Fibroblast of gingiva (primary cell): ENCODE measurements at regions not wholly inside any gene's neighbourhood (a gene's known extent, or its start where the extent isn't known, plus 50 kb on each side); places are given as distances from the start of the nearest gene placed in this dataset.
"Not testable (repeated sequence)": the region's sequence is repeated elsewhere in the genome, so short reads cannot be mapped to it uniquely, and the experiment has no call there.

Source experiments
- DNase-seq: peaks from one replicate; pipeline ENCODE4 v3.0.0-alpha.2; 2011; ENCODE audit warnings: low read depth

DNA sequence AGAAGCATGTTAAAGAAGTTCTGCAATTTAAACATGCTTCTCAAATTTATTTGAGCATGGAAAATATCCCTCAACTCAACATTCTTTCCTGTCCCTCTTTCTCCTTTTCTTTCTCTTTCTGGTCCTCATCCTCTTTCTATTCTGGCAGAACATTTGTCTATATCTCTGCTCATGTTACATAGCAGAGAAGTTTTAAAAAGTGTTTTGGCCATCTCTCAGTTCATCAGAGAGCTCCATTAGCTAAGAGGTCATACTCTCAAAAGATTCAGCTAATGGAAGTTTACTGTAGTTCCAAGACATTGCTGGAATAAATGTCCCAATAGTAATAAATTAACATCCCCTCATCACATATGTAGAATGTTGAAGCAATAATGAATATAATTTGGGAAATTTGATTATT lies 53.5 kb downstream of the XCL2 start:
- DNase-seq, result no peak

- peak; percentile 69 for DNase-seq
Observed at GRCh38 chr1:168488138-168488537, 55.7 kb downstream of the XCL2 start.

DNA sequence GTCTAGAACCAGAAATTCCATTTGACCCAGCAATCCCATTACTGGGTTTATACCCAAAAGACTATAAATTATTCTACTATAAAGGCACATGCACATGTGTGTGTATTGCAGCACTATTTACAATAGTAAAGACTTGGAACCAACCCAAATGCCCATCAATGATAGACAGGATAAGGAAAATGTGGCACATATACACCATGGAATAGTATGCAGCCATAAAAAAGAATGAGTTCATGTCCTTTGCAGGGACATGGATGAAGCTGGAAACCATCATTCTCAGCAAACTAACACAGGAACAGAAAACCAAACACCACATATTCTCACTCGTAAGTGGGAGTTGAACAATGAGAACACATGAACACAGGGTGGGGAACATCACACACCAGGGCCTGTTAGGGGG lies 57.0 kb downstream of the XCL2 start:
- not testable (repeated sequence) for DNase-seq

- peak; percentile 35 for DNase-seq
Observed at GRCh38 chr1:168485048-168485447, 58.7 kb downstream of the XCL2 start.

GRCh38 chr1:168484083-168484482 lies 59.7 kb downstream of the XCL2 start:
- DNase-seq, result no peak

DNA sequence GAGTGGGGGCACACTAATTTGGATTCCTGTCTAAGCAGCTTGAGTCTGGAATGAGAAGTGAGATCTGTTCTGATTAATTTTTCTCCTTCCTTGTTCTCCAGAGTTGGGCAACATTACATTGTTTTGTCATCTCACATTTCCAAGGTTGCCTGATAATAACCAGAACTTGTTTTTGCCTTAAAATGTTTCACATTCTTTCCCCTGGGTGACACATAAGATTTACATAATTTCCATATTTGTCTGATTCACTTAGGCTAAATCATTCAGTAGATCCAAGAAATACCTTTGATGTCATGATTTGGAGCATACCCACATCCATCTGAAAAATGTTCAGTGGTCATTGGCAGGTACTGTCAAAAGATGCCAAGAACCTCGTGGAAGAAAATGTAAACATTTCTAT lies 60.3 kb downstream of the XCL2 start:
- peak; percentile 75 for DNase-seq

DNA sequence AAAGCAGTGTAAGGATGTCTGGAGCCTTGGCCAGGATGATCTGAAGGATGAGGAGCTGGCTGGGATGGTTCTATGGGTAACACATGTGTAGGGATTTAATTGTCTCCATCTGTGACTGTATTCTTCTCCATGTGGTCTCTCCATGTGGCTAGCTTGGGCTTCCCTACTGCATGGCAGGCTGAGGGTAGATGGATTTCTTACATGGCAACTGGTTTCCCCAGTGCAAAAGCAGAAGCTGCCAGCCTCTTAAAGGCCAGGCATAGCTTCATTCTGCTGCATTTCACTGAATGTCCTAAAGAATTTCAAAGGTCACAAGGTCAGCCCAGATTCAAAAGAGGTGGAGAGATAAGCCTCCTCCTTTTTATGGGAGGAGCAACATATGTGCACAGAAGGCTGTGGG lies 61.7 kb downstream of the XCL2 start:
- DNase-seq, result no peak

DNA sequence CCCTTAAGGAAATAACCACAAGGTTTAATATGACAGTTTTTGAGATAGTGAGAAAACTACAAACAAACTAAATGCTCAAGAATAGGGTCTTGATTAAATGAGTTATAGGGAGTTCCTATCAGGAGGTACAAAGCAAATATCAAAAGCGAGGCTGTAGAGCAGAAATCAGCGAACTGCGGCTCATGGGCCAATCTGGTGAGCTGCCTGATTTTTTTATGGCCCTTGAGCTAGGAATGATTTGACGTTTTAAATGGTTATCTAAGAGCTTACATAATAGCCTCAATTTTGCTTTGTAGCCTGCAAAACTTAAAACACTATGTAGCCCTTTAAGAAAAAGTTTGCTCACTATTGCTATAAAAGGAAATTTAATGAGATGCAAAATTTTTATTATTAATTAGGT lies 62.2 kb downstream of the XCL2 start:
- DNase-seq, result no peak

- DNase-seq, result no peak
Observed at GRCh38 chr1:168480997-168481396, 62.8 kb downstream of the XCL2 start.

DNA sequence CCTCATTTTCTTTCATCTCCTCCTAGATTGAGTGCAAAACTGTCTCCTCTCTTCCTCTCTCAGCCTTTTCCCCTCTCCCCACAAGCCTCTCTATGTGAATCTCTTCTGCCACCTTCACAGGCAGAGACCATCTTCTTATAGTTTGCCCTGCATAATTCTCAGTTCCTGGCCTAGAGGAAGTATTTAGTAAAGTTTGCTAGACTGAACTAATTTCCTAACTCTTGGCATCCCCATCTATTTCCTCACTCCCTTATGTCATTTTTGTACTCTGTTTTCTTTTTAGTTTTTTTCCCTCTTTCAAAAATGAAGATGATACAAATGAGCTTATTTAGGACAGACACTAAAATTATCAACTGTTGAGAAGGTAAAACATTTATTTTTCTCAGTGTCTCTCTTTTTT lies 66.0 kb downstream of the XCL2 start:
- DNase-seq, result peak; percentile 46

- no peak for DNase-seq
Observed at GRCh38 chr1:168476588-168477385, 67.0 kb downstream of the XCL2 start.

DNA sequence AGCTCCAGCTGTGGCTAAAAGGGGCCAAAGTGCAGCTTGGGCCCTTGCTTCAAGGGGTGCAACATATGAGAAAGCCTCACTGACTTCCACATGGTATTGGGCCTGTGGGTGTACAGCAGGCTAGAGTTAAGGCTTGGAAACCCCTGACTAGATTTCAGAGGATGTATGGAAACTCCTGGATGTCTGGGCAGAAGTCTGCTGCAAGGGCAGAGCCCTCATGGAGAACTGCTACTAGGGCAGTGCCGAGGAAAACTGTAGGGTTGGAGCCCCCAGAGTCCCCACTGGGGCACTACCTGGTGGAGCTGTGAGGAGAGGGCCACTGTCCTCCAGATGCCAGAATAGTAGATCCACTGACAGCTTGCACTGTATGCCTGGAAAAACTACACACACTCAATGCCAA lies 69.5 kb downstream of the XCL2 start:
- no peak for DNase-seq

DNA sequence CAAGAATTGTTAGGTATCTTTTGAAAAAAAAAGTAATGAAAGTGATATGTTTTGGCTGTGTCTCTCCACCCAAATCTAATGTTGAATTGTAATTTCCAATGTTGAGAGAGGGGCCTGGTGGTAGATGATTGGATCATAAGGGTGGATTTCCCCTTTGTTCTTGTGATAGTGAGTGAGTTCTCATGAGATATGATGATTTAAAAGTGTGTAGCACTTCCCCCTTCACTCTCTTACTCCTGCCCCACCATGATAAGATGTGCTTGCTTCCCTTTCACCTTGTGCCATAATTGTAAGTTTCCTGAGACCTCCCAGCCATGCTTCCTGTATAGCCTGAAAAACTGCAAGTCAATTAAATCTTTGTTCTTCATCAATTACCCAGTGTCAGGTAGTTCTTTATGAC lies 70.7 kb downstream of the XCL2 start:
- DNase-seq, result no peak

GRCh38 chr1:168472223-168472622 lies 71.6 kb downstream of the XCL2 start:
- DNase-seq, result no peak

DNA sequence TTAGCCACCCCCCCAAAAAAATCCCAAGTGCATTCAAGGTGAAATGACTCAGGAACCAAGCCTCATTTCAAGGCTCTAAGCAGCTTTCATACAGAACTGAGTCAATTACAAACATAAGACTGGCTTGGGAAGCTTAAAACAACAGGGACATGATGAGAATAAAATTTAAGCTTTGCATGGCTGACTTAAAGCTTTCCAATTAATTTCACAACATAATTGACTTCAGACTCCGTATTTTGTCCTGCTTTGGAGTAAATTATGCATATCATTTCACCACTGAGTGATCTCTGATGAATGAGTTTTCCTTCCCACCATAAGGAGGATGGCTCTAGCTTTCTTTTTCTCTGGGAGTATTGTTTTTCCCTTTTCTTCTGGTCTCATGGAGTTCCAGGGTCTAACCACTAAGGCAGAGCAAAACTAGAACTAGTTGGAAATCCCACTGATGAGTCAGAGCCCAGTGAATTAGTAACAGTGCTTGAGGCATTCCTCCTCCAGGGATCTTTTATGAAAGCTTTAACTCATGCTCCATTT lies 72.8 kb downstream of the XCL2 start:
- peak; percentile 87 for DNase-seq

DNA sequence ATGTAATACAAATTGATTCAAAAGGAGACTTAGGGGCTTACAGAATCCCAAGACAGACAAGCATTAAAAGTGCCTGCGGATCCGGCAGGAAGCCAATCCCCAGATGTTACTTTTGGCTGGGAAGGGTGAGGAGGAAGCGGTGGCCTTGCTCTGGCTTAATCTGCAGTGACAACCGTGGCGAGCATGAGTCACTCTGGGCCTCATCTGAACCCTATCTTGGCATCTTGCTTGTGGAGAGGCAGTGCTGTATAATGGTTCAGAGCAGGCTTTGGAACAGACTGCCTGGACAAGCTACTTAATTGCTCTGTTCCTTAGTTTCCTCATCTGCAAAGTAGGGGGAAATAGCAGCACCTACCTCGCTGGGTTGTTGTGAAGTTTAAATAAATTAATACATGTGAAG lies 74.1 kb downstream of the XCL2 start:
- DNase-seq, result peak; percentile 91

- no peak for DNase-seq
Observed at GRCh38 chr1:168468822-168469221, 75.0 kb downstream of the XCL2 start.

GRCh38 chr1:168468042-168468809 lies 75.6 kb downstream of the XCL2 start:
- DNase-seq, result peak; percentile 43

DNA sequence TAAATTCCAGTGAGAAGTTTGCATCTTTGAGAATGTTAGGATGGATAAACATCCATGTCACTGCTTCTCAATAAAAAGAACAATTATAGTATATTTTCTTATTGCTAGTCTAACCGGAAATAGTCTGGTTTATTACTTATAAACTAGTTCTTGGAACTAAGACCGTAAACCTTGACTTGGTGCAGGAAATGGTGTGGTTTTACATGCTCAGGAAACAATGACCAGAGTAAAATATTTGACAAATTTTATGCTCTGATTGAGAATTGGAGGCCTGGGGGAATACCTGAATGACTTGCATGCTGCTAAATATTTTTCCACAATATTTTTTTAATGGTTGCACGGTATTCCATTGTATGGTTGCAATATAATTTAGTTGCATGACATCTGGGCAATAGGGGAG lies 76.3 kb downstream of the XCL2 start:
- no peak for DNase-seq

DNA sequence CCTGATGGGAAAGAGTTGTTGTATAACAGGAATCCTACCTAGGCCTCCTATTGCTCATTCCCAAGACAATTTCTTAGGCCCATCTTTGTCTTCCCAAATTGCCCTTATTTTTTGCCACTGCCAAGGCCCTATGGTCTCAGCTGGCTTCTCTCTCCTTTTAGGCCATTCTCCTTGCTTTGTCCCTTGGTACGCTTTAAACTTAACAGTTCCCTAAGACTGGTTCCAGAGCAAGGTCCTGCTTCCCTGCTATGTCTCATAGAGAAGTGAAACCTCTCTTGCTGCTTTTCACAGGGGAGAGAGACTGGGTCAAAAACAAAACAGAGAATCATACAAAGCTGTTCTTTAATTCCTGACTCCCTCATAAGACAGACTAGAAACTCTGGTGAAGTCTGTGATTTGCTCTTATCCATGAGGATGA lies 77.1 kb downstream of the XCL2 start:
- DNase-seq, result no peak

DNA sequence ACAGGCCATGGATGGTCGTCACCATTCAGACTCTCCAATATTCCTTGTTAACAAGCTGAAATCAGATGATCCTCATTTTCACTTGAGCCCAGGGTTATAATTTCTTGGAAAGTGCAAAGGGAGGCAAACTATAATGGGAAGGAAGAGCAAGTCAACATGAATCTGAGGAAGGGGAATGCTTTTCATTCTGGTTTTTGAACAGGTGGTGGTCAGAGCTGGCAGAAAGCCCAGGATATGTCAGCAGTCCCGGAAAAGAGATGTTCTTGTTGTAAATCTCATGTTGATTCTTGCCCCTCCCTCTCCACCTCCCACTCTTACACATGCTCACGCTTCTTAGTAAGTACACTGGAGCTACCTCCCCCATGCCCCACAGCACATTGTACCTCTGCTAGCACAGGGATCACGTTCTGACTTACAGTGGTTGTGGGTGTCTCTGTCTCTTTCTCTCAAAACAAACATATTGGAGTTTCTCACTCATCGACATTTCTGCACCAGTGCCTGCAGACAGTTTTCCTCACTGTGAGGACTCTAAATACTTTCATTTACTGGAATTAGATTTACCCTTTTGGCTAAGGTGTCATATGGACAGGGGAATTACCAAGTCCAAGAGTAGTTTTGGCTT lies 77.6 kb downstream of the XCL2 start:
- no peak for DNase-seq

GRCh38 chr1:168461108-168461507 lies 82.7 kb downstream of the XCL2 start:
- DNase-seq, result not testable (repeated sequence)

DNA sequence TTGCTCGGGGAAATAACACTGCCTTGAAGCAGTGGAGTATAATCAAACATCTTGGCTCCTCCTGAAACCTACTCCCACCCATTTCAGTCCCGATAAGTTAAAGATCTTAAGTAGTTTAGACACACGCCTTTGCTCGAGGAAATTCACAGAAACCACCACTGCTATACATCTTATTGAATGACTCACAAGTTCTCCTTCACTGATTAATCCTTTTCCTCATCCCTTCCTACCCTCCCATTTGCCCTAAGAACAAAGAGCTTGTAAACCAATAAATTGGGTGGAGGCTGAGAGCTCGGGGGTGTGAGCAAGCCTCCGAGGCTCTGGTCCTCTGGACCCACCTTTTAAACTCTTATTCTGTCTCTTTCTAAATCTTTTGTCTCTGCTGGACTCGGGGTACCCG lies 86.5 kb downstream of the XCL2 start:
- DNase-seq, result not testable (repeated sequence)
